Fibroblast of villous mesenchyme (primary cell): ENCODE measurements at regions not wholly inside any gene's neighbourhood (a gene's known extent, or its start where the extent isn't known, plus 50 kb on each side); places are given as distances from the start of the nearest gene placed in this dataset.

ENCODE experiments used
- DNase-seq: peaks from one replicate; pipeline ENCODE4 v3.0.0-alpha.2; 2010; ENCODE audit warnings: low read depth
- H3K4me3 ChIP-seq: 2 replicates; pipeline ENCODE4 v1.5.1; 2011; ENCODE audit warnings: low read depth, mild to moderate bottlenecking, low read length
- CTCF ChIP-seq: IDR thresholded peaks from 2 replicates; pipeline ENCODE4 v1.5.1; 2012; ENCODE audit warnings: low read depth, mild to moderate bottlenecking, low read length; ENCODE audit not compliant: insufficient read depth

GRCh38 chr13:84127597-84128128, 245.4 kb upstream of the SLITRK1 start:
- H3K4me3 ChIP-seq, result no peak overlapping the region
- TF ChIP-seq CTCF, result no peak
- DNase-seq, result no peak

GRCh38 chr13:84126671-84127171, 244.4 kb upstream of the SLITRK1 start:
- no peak for TF ChIP-seq CTCF
- DNase-seq, result no peak
- no peak overlapping the region for H3K4me3 ChIP-seq

- no peak overlapping the region for H3K4me3 ChIP-seq
- DNase-seq, result no peak
- no peak for TF ChIP-seq CTCF
Measured at GRCh38 chr13:84121456-84121855, 239.2 kb upstream of the SLITRK1 start.

- no peak for DNase-seq
- TF ChIP-seq CTCF, result no peak
- no peak overlapping the region for H3K4me3 ChIP-seq
Measured at GRCh38 chr13:84118839-84119409, 236.7 kb upstream of the SLITRK1 start.

GRCh38 chr13:84098273-84098672, 216.0 kb upstream of the SLITRK1 start:
- TF ChIP-seq CTCF, result no peak
- DNase-seq, result no peak
- H3K4me3 ChIP-seq, result no peak overlapping the region

- TF ChIP-seq CTCF, result no peak
- DNase-seq, result no peak
- no peak overlapping the region for H3K4me3 ChIP-seq
Measured at GRCh38 chr13:84097148-84097547, 214.9 kb upstream of the SLITRK1 start.

GRCh38 chr13:84096216-84096615, 213.9 kb upstream of the SLITRK1 start:
- no peak for DNase-seq
- no peak overlapping the region for H3K4me3 ChIP-seq
- TF ChIP-seq CTCF, result no peak
